ENCODE measurements at regions not wholly inside any gene's neighbourhood (a gene's known extent, or its start where the extent isn't known, plus 50 kb on each side); places are given as distances from the start of the nearest gene placed in this dataset.

- no peak for TF ChIP-seq CTCF (IDR thresholded peaks at IDR 0.05)
- no peak for TF ChIP-seq POLR2A (IDR thresholded peaks at IDR 0.05)
- TF ChIP-seq EP300 (IDR thresholded peaks at IDR 0.05), result no peak
Measured at GRCh38 chr13:99072356-99072755, 94.5 kb upstream of the DOCK9 start.
